ENCODE measurements at regions not wholly inside any gene's neighbourhood (a gene's known extent, or its start where the extent isn't known, plus 50 kb on each side); places are given as distances from the start of the nearest gene placed in this dataset.
"Not testable (repeated sequence)": the region's sequence is repeated elsewhere in the genome, so short reads cannot be mapped to it uniquely, and the experiment has no call there.

- TF ChIP-seq, protein P1, sequence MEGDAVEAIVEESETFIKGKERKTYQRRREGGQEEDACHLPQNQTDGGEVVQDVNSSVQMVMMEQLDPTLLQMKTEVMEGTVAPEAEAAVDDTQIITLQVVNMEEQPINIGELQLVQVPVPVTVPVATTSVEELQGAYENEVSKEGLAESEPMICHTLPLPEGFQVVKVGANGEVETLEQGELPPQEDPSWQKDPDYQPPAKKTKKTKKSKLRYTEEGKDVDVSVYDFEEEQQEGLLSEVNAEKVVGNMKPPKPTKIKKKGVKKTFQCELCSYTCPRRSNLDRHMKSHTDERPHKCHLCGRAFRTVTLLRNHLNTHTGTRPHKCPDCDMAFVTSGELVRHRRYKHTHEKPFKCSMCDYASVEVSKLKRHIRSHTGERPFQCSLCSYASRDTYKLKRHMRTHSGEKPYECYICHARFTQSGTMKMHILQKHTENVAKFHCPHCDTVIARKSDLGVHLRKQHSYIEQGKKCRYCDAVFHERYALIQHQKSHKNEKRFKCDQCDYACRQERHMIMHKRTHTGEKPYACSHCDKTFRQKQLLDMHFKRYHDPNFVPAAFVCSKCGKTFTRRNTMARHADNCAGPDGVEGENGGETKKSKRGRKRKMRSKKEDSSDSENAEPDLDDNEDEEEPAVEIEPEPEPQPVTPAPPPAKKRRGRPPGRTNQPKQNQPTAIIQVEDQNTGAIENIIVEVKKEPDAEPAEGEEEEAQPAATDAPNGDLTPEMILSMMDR (IDR thresholded peaks at IDR 0.05): not testable (repeated sequence)
- TF ChIP-seq POLR2AphosphoS5 (IDR thresholded peaks at IDR 0.05); POLR2A (IDR thresholded peaks at IDR 0.05; ENCODE audit: low read depth); EP300 (IDR thresholded peaks at IDR 0.05): not testable (repeated sequence)
Observed at GRCh38 chr6:121703129-121703528, 267.7 kb downstream of the GJA1 start.
